MM.1S (cell line): ENCODE measurements at regions not wholly inside any gene's neighbourhood (a gene's known extent, or its start where the extent isn't known, plus 50 kb on each side); places are given as distances from the start of the nearest gene placed in this dataset.
"Not testable (repeated sequence)": the region's sequence is repeated elsewhere in the genome, so short reads cannot be mapped to it uniquely, and the experiment has no call there.

Experiments
- DNase-seq: peaks from one replicate; pipeline ENCODE4 v3.0.0-alpha.2; 2015
- H2AFZ ChIP-seq: fragments of 300-600 bp; sonication (generic); 2 replicates; pipeline ENCODE4 v1.6.0; 2016; ENCODE audit warnings: antibody characterized with exemption, low read length
- H3F3A ChIP-seq: fragments of 300-600 bp; sonication (generic); 2 replicates; pipeline ENCODE4 v1.6.1; 2016; ENCODE audit warnings: mild to moderate bottlenecking, antibody characterized with exemption, low read length, moderate library complexity, mixed read lengths; ENCODE audit not compliant: insufficient read depth
- H3K27ac ChIP-seq: fragments of 300-600 bp; sonication (generic); 2 replicates; pipeline ENCODE4 v1.5.1; 2016; ENCODE audit warnings: mild to moderate bottlenecking, low read length
- H3K27me3 ChIP-seq: fragments of 300-600 bp; sonication (generic); replicated peaks from 2 replicates; pipeline ENCODE4 v1.6.0; 2016; ENCODE audit warnings: low read length; ENCODE audit not compliant: insufficient read depth
- H3K36me3 ChIP-seq: fragments of 300-600 bp; sonication (generic); replicated peaks from 2 replicates; pipeline ENCODE4 v1.6.1; 2016; ENCODE audit warnings: mild to moderate bottlenecking, low read length, mixed read lengths; ENCODE audit not compliant: insufficient read depth
- H3K4me1 ChIP-seq: fragments of 300-600 bp; sonication (generic); 2 replicates; pipeline ENCODE4 v1.6.1; 2016; ENCODE audit warnings: low read length, mixed read lengths
- H3K4me2 ChIP-seq: fragments of 300-600 bp; sonication (generic); 2 replicates; pipeline ENCODE4 v1.6.0; 2016; ENCODE audit warnings: low read depth, low read length
- H3K4me3 ChIP-seq: fragments of 300-600 bp; sonication (generic); 2 replicates; pipeline ENCODE4 v1.5.1; 2016; ENCODE audit warnings: low read length, mixed read lengths
- H3K79me2 ChIP-seq: fragments of 300-600 bp; sonication (generic); 2 replicates; pipeline ENCODE4 v1.6.1; 2016; ENCODE audit warnings: mixed run types, low read length, mixed read lengths
- H3K9ac ChIP-seq: fragments of 300-600 bp; sonication (generic); 2 replicates; pipeline ENCODE4 v1.6.1; 2016; ENCODE audit warnings: low read length, mixed read lengths
- H3K9me2 ChIP-seq: fragments of 300-600 bp; sonication (generic); replicated peaks from 2 replicates; pipeline ENCODE4 v1.6.1; 2016; ENCODE audit warnings: mild to moderate bottlenecking, low read length, mixed read lengths; ENCODE audit not compliant: insufficient read depth
- H3K9me3 ChIP-seq: fragments of 300-600 bp; sonication (generic); replicated peaks from 2 replicates; pipeline ENCODE4 v1.6.1; 2016; ENCODE audit warnings: mild to moderate bottlenecking, low read length, mixed read lengths; ENCODE audit not compliant: insufficient read depth
- H4K20me1 ChIP-seq: fragments of 300-600 bp; sonication (generic); 2 replicates; pipeline ENCODE4 v1.6.1; 2016; ENCODE audit warnings: mild to moderate bottlenecking, low read length, moderate library complexity, mixed read lengths; ENCODE audit not compliant: insufficient read depth

GRCh38 chr11:67884761-67885558 lies 118.9 kb downstream of the UNC93B1 start:
- Histone ChIP-seq H3K79me2 (peaks cover 34% of the 10 kb centered on the region), H3K27ac (peak overlapping the region; percentile 98), H3K4me2 (peak overlapping the region; percentile 76), H3K9ac (peak overlapping the region; percentile 90), H3F3A (peaks cover 28% of the 10 kb centered on the region), H3K4me1 (peaks cover 18% of the 10 kb centered on the region), H3K4me3 (peak overlapping the region; percentile 59)
- not testable (repeated sequence) for H3K27me3 ChIP-seq, H3K36me3 ChIP-seq, H2AFZ ChIP-seq, H3K9me3 ChIP-seq, H3K9me2 ChIP-seq, H4K20me1 ChIP-seq
- peak; percentile 91 for DNase-seq

- Histone ChIP-seq H3K4me1 (peaks cover 18% of the 10 kb centered on the region), H3K4me2 (peak overlapping the region; percentile 76; the same call in 1 of the 2 replicates), H3K79me2 (peaks cover 30% of the 10 kb centered on the region), H3F3A (peaks cover 28% of the 10 kb centered on the region), H3K27ac (peak overlapping the region; percentile 98), H3K9ac (peak overlapping the region; percentile 90), H3K4me3 (peak overlapping the region; percentile 59; the same call in 1 of the 2 replicates)
- H3K36me3 ChIP-seq, H3K9me3 ChIP-seq, H3K9me2 ChIP-seq, H2AFZ ChIP-seq, H4K20me1 ChIP-seq, H3K27me3 ChIP-seq: not testable (repeated sequence)
- DNase-seq, result peak; percentile 27
Observed at GRCh38 chr11:67884073-67884757, 119.7 kb downstream of the UNC93B1 start.

GRCh38 chr11:67882304-67882703 lies 121.6 kb downstream of the UNC93B1 start:
- not testable (repeated sequence) for H3K27ac ChIP-seq, DNase-seq, H3K9me3 ChIP-seq, H3K36me3 ChIP-seq, H2AFZ ChIP-seq, H4K20me1 ChIP-seq, H3K4me2 ChIP-seq, H3K9ac ChIP-seq, H3K4me3 ChIP-seq, H3K9me2 ChIP-seq, H3K27me3 ChIP-seq
- Histone ChIP-seq H3F3A (peaks cover 28% of the 10 kb centered on the region), H3K79me2 (peaks cover 11% of the 10 kb centered on the region), H3K4me1 (peaks cover 18% of the 10 kb centered on the region)

- H4K20me1 ChIP-seq, DNase-seq, H3K9me3 ChIP-seq, H3K4me2 ChIP-seq, H3K9ac ChIP-seq, H3K27me3 ChIP-seq, H3K79me2 ChIP-seq, H3K4me3 ChIP-seq, H2AFZ ChIP-seq, H3K9me2 ChIP-seq, H3K27ac ChIP-seq, H3K36me3 ChIP-seq: not testable (repeated sequence)
- peaks cover 18% of the 10 kb centered on the region for H3K4me1 ChIP-seq
- peaks cover 28% of the 10 kb centered on the region for H3F3A ChIP-seq
Observed at GRCh38 chr11:67881836-67882235, 122.1 kb downstream of the UNC93B1 start.

GRCh38 chr11:67880594-67881196 lies 123.2 kb downstream of the UNC93B1 start:
- Histone ChIP-seq H3K4me2 (peak overlapping the region; percentile 3; the same call in 1 of the 2 replicates), H3K4me1 (peaks cover 18% of the 10 kb centered on the region), H3K27ac (peak overlapping the region; percentile 71; the same call in 1 of the 2 replicates), H3F3A (peaks cover 26% of the 10 kb centered on the region), H3K9ac (peak overlapping the region; percentile 11)
- DNase-seq, result peak; percentile 56
- H3K4me3 ChIP-seq, H3K79me2 ChIP-seq, H3K27me3 ChIP-seq, H2AFZ ChIP-seq, H3K9me2 ChIP-seq, H4K20me1 ChIP-seq, H3K9me3 ChIP-seq, H3K36me3 ChIP-seq: not testable (repeated sequence)

- H3K9me2 ChIP-seq, H3K36me3 ChIP-seq, H3K79me2 ChIP-seq, H2AFZ ChIP-seq, H3K27me3 ChIP-seq, H3F3A ChIP-seq, H3K4me2 ChIP-seq, DNase-seq, H4K20me1 ChIP-seq, H3K9ac ChIP-seq, H3K9me3 ChIP-seq, H3K4me3 ChIP-seq, H3K27ac ChIP-seq: not testable (repeated sequence)
- peaks cover 14% of the 10 kb centered on the region for H3K4me1 ChIP-seq
Observed at GRCh38 chr11:67878666-67879065, 125.2 kb downstream of the UNC93B1 start.

- H3F3A ChIP-seq, DNase-seq, H3K79me2 ChIP-seq, H3K4me3 ChIP-seq, H3K27me3 ChIP-seq, H3K36me3 ChIP-seq, H3K9me3 ChIP-seq, H4K20me1 ChIP-seq, H3K9ac ChIP-seq, H2AFZ ChIP-seq, H3K9me2 ChIP-seq, H3K4me1 ChIP-seq, H3K4me2 ChIP-seq: not testable (repeated sequence)
- peak overlapping the region; percentile 16; the same call in 1 of the 2 replicates for H3K27ac ChIP-seq
Observed at GRCh38 chr11:67877316-67877715, 126.6 kb downstream of the UNC93B1 start.
